GM12878 (cell line): ENCODE measurements at regions not wholly inside any gene's neighbourhood (a gene's known extent, or its start where the extent isn't known, plus 50 kb on each side); places are given as distances from the start of the nearest gene placed in this dataset.

Experiments used
- ATAC-seq: fragments of 200-7000 bp; cut with Tn5 transposase; 3 replicates; pipeline ENCODE4 v1.9.1; 2020; ENCODE audit warnings: mild to moderate bottlenecking, moderate library complexity
- BruUV-seq: library from RNA; stranded (reverse); fragments of 400-500 nt; replicated peaks from 2 replicates; lab custom pipeline; 2021; lab: Mats Ljungman, UMichigan
- CTCF ChIA-PET: fragments of 300-600 bp; sonication (Branson Sonifier 250); formaldehyde crosslinking; extraction: SDS; loops from one replicate; lab custom pipeline; 2021; ENCODE audit warnings: inconsistent platforms; lab: Yijun Ruan, JAX
- POLR2A ChIA-PET: fragments of 350-600 bp; formaldehyde crosslinking; extraction: SDS; loops from one replicate; lab custom pipeline; 2021; ENCODE audit warnings: inconsistent platforms; lab: Charles Lee
- RAD21 ChIA-PET: fragments of 300-600 bp; sonication (Branson Sonifier 250); formaldehyde crosslinking; loops from one replicate; lab custom pipeline; 2023; ENCODE audit warnings: antibody characterized with exemption; ENCODE audit not compliant: unreplicated experiment; lab: Charles Lee
- SMC1A ChIA-PET: fragments of 300-600 bp; sonication (Branson Sonifier 250); formaldehyde crosslinking; loops from one replicate; lab custom pipeline; 2023; ENCODE audit not compliant: unreplicated experiment, uncharacterized antibody; lab: Charles Lee
- DNase-seq: peaks from one replicate; pipeline ENCODE4 v3.0.0-alpha.2; 2011; ENCODE audit warnings: low read depth, low spot score
- FAIRE-seq: peaks from 3 replicates; lab custom pipeline; 2011; peaks lifted over from hg19 to GRCh38; lab: Jason Lieb, UNC
- H2AFZ ChIP-seq: 2 replicates; pipeline ENCODE4 v1.6.0; 2011; ENCODE audit warnings: low read depth, low read length, control low read depth; ENCODE audit not compliant: control insufficient read depth
- H3K27ac ChIP-seq: 2 replicates; pipeline ENCODE4 v1.5.1; 2011; ENCODE audit warnings: control low read depth; ENCODE audit not compliant: control insufficient read depth, insufficient read depth
- H3K27me3 ChIP-seq, 2 experiments: replicated peaks in 1 of 2; 2 replicates each; pipeline versions ENCODE4 v1.6.0 to v1.6.1; 2011; ENCODE audit warnings: low read length in 1 of 2; ENCODE audit not compliant: control insufficient read depth in 2 of 2, insufficient read depth in 2 of 2
- H3K36me3 ChIP-seq, 2 experiments: 2 replicates each; pipeline ENCODE4 v1.5.1; 2011; ENCODE audit warnings: low read length in 1 of 2; ENCODE audit not compliant: control insufficient read depth in 2 of 2, insufficient read depth in 2 of 2
- H3K4me1 ChIP-seq: 2 replicates; pipeline ENCODE4 v1.6.1; 2011; ENCODE audit warnings: mild to moderate bottlenecking, low read length, moderate library complexity, mixed read lengths; ENCODE audit not compliant: control insufficient read depth, insufficient read depth
- H3K4me2 ChIP-seq: 2 replicates; pipeline ENCODE4 v1.6.0; 2011; ENCODE audit warnings: control low read depth; ENCODE audit not compliant: control insufficient read depth, insufficient read depth
- H3K4me3 ChIP-seq: fragments of 200-600 bp; sonication (generic); 2 replicates; pipeline ENCODE4 v1.5.1; 2016
- H3K79me2 ChIP-seq: 2 replicates; pipeline ENCODE4 v1.6.0; 2011; ENCODE audit warnings: low read length; ENCODE audit not compliant: control insufficient read depth, insufficient read depth
- H3K9ac ChIP-seq: 2 replicates; pipeline ENCODE4 v1.8.0; 2011; ENCODE audit warnings: low read length, control low read depth, mixed read lengths; ENCODE audit not compliant: control insufficient read depth, insufficient read depth
- H3K9me3 ChIP-seq: replicated peaks from 3 replicates; pipeline ENCODE4 v1.5.1; 2011; ENCODE audit warnings: mild to moderate bottlenecking, low read length; ENCODE audit not compliant: control insufficient read depth, insufficient read depth
- H4K20me1 ChIP-seq: 2 replicates; pipeline ENCODE4 v1.6.0; 2011; ENCODE audit not compliant: control insufficient read depth, insufficient read depth
- CHD1 ChIP-seq: IDR thresholded peaks from 2 replicates; pipeline ENCODE4 v1.6.1; 2012; ENCODE audit warnings: low read depth, low read length, improper control_type of control experiment
- JUND ChIP-seq: IDR thresholded peaks from 2 replicates; pipeline ENCODE4 v1.6.1; 2012; ENCODE audit warnings: low read depth, mild to moderate bottlenecking, low read length, improper control_type of control experiment, moderate library complexity
- LARP7 ChIP-seq: fragments of 450-650 bp; IDR thresholded peaks from 2 replicates; pipeline ENCODE4 v1.6.1; 2017; ENCODE audit warnings: mild to moderate bottlenecking
- NFIC ChIP-seq: IDR thresholded peaks from 2 replicates; pipeline ENCODE4 v1.6.1; 2012; ENCODE audit warnings: low read depth, mild to moderate bottlenecking, inconsistent platforms, low read length, moderate library complexity
- NFXL1 ChIP-seq: fragments of 450-650 bp; IDR thresholded peaks from 2 replicates; pipeline ENCODE4 v1.6.1; 2017; ENCODE audit warnings: antibody characterized with exemption, mild to moderate bottlenecking, borderline replicate concordance
- PAX8 ChIP-seq: fragments of 450-650 bp; IDR thresholded peaks from 2 replicates; pipeline ENCODE4 v1.6.1; 2017; ENCODE audit warnings: mild to moderate bottlenecking, moderate library complexity
- POLR2AphosphoS5 ChIP-seq: IDR thresholded peaks from 2 replicates; pipeline ENCODE4 v1.6.1; 2011; ENCODE audit warnings: mild to moderate bottlenecking, low read length, inconsistent platforms
- SIN3A ChIP-seq: IDR thresholded peaks from 2 replicates; pipeline ENCODE4 v1.6.1; 2012; ENCODE audit warnings: low read depth, low read length, improper control_type of control experiment
- SP1 ChIP-seq: IDR thresholded peaks from one replicate; pipeline ENCODE4 v1.6.1; 2011; ENCODE audit warnings: low read depth, low read length
- SPI1 ChIP-seq: IDR thresholded peaks from 2 replicates; pipeline ENCODE4 v1.6.1; 2011; ENCODE audit warnings: low read depth, mild to moderate bottlenecking, low read length, moderate library complexity, borderline replicate concordance; ENCODE audit not compliant: insufficient read depth
- TCF3 ChIP-seq: IDR thresholded peaks from 2 replicates; pipeline ENCODE4 v1.6.1; 2012; ENCODE audit warnings: low read depth, mild to moderate bottlenecking, low read length, borderline replicate concordance; ENCODE audit not compliant: insufficient read depth
- ZNF384 ChIP-seq: IDR thresholded peaks from 2 replicates; pipeline ENCODE4 v1.6.1; 2012; ENCODE audit warnings: low read depth, mild to moderate bottlenecking, low read length, improper control_type of control experiment, borderline replicate concordance
- WGBS: methylation state at CpG from one replicate; pipeline ENCODE4 v1.1.6; 2016; ENCODE audit warnings: low lambda C conversion rate; ENCODE audit not compliant: insufficient replicate concordance, insufficient coverage; ENCODE audit errors: missing lambda C conversion rate; 5-methylcytosine and 5-hydroxymethylcytosine counted together
- in situ Hi-C: fragments of 300-500 bp; cut with MboI; formaldehyde crosslinking; loops from 9 replicates; pipeline ENCODE4 v1.14.3; 2018; ENCODE audit warnings: mixed read lengths
- intact Hi-C: fragments of 100-400 bp; cut with micrococcal nuclease; formaldehyde crosslinking; loops from one replicate; pipeline ENCODE4 v1.14.2; 2022; ENCODE audit not compliant: unreplicated experiment
- TF ChIP-seq, protein P1 (sequence below): IDR thresholded peaks from 2 replicates; pipeline ENCODE4 v1.6.1; 2012; ENCODE audit warnings: low read depth, low read length, improper control_type of control experiment
- TF ChIP-seq, protein P2 (sequence below): fragments of 450-650 bp; IDR thresholded peaks from 2 replicates; pipeline ENCODE4 v1.6.1; 2017; ENCODE audit warnings: mild to moderate bottlenecking, low read depth, inconsistent platforms; ENCODE audit not compliant: poor library complexity, severe bottlenecking

DNA sequence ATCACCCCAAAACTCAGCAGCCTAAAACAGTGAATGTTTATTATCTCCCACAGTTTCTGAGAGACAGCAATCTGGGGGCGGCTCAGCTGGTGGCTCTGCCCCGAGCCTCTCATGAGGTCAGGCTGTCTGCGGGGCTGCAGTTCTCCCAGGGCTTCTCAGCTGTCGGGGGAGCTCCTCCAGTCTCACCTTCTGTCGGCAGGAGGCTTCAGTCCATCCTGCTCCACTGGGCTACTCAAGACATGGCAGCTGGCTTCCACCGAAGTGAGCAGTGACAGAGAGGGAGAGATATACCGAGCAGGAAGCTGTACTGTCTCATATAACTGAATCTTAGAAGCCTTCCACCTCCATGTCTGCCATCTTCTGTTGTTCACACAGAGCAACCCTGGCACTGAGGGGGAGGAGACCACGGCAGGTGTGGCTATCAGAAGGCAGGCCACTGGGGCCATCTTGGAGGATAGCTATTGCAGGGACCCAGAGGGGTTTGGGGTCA lies 72.8 kb upstream of the ITGA11 start:
- DNase-seq (no peak), FAIRE-seq (no peak), ATAC-seq (peak; percentile 15; the same call in 1 of the 3 replicates)
- in situ Hi-C loops: no loop called here
- no TSS peak for BruUV-seq
- Histone ChIP-seq H3K9ac (no peak overlapping the region), H3K4me1 (no peaks in the 10 kb centered on the region), H3K4me2 (no peak overlapping the region), H3K4me3 (no peak overlapping the region), H3K36me3 (no peaks in the 10 kb centered on the region), H4K20me1 (no peaks in the 10 kb centered on the region), H3K9me3 (no peaks in the 10 kb centered on the region), H3K27me3 (no peaks in the 10 kb centered on the region; a peak in 2 of 4 replicates), H3K27ac (no peak overlapping the region), H3K79me2 (no peaks in the 10 kb centered on the region), H2AFZ (no peak overlapping the region)
- POLR2A ChIA-PET: no interaction called here
- SMC1A ChIA-PET: no interaction called here
- RAD21 ChIA-PET: no interaction called here
- CTCF ChIA-PET: no interaction called here
- intact Hi-C loops: no loop called here
- WGBS: 28% methylated on average over 8 of the region's 8 CpGs
- TF ChIP-seq LARP7: no peak
- no peak for TF ChIP-seq CHD1
- TF ChIP-seq SPI1: no peak
- no peak for TF ChIP-seq JUND

- H3K27me3 ChIP-seq: no peaks in the 10 kb centered on the region; a peak in 1 of 4 replicates
- no TSS peak for BruUV-seq
- H3K9me3 ChIP-seq: no peaks in the 10 kb centered on the region
- WGBS: 11% methylated on average over 2 of the region's 2 CpGs
- intact Hi-C loops (no loop called here), in situ Hi-C loops (no loop called here)
- RAD21 ChIA-PET: no interaction called here
- FAIRE-seq (no peak), ATAC-seq (no peak), DNase-seq (no peak)
- SMC1A ChIA-PET: no interaction called here
- H3K79me2 ChIP-seq: no peaks in the 10 kb centered on the region
- no peak overlapping the region for H2AFZ ChIP-seq
- no peak overlapping the region for H3K27ac ChIP-seq
- H3K9ac ChIP-seq: no peak overlapping the region
- H4K20me1 ChIP-seq: no peaks in the 10 kb centered on the region
- CTCF ChIA-PET: no interaction called here
- no peaks in the 10 kb centered on the region for H3K36me3 ChIP-seq
- no peaks in the 10 kb centered on the region for H3K4me1 ChIP-seq
- H3K4me3 ChIP-seq: no peak overlapping the region
- no peak overlapping the region for H3K4me2 ChIP-seq
- POLR2A ChIA-PET: no interaction called here
- TF ChIP-seq NFIC (no peak), NFXL1 (no peak), ZNF384 (no peak), POLR2AphosphoS5 (no peak), SP1 (no peak), SIN3A (no peak), PAX8 (no peak), TCF3 (no peak)
- TF ChIP-seq, protein P1, sequence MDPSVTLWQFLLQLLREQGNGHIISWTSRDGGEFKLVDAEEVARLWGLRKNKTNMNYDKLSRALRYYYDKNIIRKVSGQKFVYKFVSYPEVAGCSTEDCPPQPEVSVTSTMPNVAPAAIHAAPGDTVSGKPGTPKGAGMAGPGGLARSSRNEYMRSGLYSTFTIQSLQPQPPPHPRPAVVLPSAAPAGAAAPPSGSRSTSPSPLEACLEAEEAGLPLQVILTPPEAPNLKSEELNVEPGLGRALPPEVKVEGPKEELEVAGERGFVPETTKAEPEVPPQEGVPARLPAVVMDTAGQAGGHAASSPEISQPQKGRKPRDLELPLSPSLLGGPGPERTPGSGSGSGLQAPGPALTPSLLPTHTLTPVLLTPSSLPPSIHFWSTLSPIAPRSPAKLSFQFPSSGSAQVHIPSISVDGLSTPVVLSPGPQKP: no peak
- TF ChIP-seq, protein P2, sequence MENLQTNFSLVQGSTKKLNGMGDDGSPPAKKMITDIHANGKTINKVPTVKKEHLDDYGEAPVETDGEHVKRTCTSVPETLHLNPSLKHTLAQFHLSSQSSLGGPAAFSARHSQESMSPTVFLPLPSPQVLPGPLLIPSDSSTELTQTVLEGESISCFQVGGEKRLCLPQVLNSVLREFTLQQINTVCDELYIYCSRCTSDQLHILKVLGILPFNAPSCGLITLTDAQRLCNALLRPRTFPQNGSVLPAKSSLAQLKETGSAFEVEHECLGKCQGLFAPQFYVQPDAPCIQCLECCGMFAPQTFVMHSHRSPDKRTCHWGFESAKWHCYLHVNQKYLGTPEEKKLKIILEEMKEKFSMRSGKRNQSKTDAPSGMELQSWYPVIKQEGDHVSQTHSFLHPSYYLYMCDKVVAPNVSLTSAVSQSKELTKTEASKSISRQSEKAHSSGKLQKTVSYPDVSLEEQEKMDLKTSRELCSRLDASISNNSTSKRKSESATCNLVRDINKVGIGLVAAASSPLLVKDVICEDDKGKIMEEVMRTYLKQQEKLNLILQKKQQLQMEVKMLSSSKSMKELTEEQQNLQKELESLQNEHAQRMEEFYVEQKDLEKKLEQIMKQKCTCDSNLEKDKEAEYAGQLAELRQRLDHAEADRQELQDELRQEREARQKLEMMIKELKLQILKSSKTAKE: no peak
Observed at GRCh38 chr15:68506071-68506470, 72.7 kb upstream of the CORO2B start.
